HEK293T (cell line): ENCODE measurements at regions not wholly inside any gene's neighbourhood (a gene's known extent, or its start where the extent isn't known, plus 50 kb on each side); places are given as distances from the start of the nearest gene placed in this dataset.

Experiments
- CTCF ChIA-PET: fragments of 350-600 bp; formaldehyde crosslinking; extraction: SDS; loops from one replicate; lab custom pipeline; 2021; ENCODE audit warnings: antibody characterized with exemption, inconsistent platforms; lab: Yijun Ruan, JAX
- POLR2A ChIA-PET: fragments of 350-600 bp; formaldehyde crosslinking; extraction: SDS; loops from one replicate; lab custom pipeline; 2020; ENCODE audit warnings: antibody characterized with exemption, inconsistent platforms; lab: Yijun Ruan, JAX
- DNase-seq: peaks from one replicate; pipeline ENCODE4 v3.0.0; 2012; ENCODE audit warnings: mixed read lengths; ENCODE audit errors: extremely low spot score
- ARNT ChIP-seq: fragments of 450-650 bp; IDR thresholded peaks from 2 replicates; pipeline ENCODE4 v1.6.1; 2017; ENCODE audit warnings: mild to moderate bottlenecking
- BHLHE40 ChIP-seq: fragments of 450-650 bp; IDR thresholded peaks from 2 replicates; pipeline ENCODE4 v1.6.1; 2016; ENCODE audit warnings: mild to moderate bottlenecking, moderate library complexity, borderline replicate concordance
- CTBP1 ChIP-seq: fragments of 450-650 bp; IDR thresholded peaks from 2 replicates; pipeline ENCODE4 v1.6.1; 2016; ENCODE audit warnings: borderline replicate concordance
- ELF4 ChIP-seq: fragments of 450-650 bp; IDR thresholded peaks from 2 replicates; pipeline ENCODE4 v1.6.1; 2017; ENCODE audit warnings: antibody characterized with exemption
- FOXA1 ChIP-seq: fragments of 450-650 bp; IDR thresholded peaks from 2 replicates; pipeline ENCODE4 v1.6.1; 2016; ENCODE audit warnings: mild to moderate bottlenecking
- FOXK2 ChIP-seq: fragments of 450-650 bp; IDR thresholded peaks from 2 replicates; pipeline ENCODE4 v1.6.1; 2016; ENCODE audit warnings: mild to moderate bottlenecking
- FOXM1 ChIP-seq: fragments of 450-650 bp; IDR thresholded peaks from 2 replicates; pipeline ENCODE4 v1.6.1; 2017; ENCODE audit warnings: mild to moderate bottlenecking, borderline replicate concordance
- HDGF ChIP-seq: fragments of 450-650 bp; IDR thresholded peaks from 2 replicates; pipeline ENCODE4 v1.6.1; 2017; ENCODE audit warnings: antibody characterized with exemption, borderline replicate concordance
- L3MBTL2 ChIP-seq: fragments of 450-650 bp; conservative IDR thresholded peaks from 2 replicates; pipeline ENCODE4 v1.6.1; 2016; ENCODE audit warnings: mild to moderate bottlenecking
- LEF1 ChIP-seq: fragments of 450-650 bp; IDR thresholded peaks from 2 replicates; pipeline ENCODE4 v1.6.1; 2017; ENCODE audit warnings: mild to moderate bottlenecking, borderline replicate concordance
- NFRKB ChIP-seq: fragments of 450-650 bp; IDR thresholded peaks from 2 replicates; pipeline ENCODE4 v1.6.1; 2016; ENCODE audit warnings: mild to moderate bottlenecking, moderate library complexity
- SP1 ChIP-seq: fragments of 450-650 bp; IDR thresholded peaks from 2 replicates; pipeline ENCODE4 v1.6.1; 2017
- SUZ12 ChIP-seq: fragments of 450-650 bp; IDR thresholded peaks from 2 replicates; pipeline ENCODE4 v1.6.1; 2016; ENCODE audit warnings: mild to moderate bottlenecking
- TARDBP ChIP-seq: fragments of 450-650 bp; IDR thresholded peaks from 2 replicates; pipeline ENCODE4 v1.6.1; 2016
- ZNF384 ChIP-seq: fragments of 450-650 bp; IDR thresholded peaks from 2 replicates; pipeline ENCODE4 v1.6.1; 2016
- TF ChIP-seq, protein P1 (sequence below): fragments of 450-650 bp; IDR thresholded peaks from 2 replicates; pipeline ENCODE4 v1.6.1; 2016

DNA sequence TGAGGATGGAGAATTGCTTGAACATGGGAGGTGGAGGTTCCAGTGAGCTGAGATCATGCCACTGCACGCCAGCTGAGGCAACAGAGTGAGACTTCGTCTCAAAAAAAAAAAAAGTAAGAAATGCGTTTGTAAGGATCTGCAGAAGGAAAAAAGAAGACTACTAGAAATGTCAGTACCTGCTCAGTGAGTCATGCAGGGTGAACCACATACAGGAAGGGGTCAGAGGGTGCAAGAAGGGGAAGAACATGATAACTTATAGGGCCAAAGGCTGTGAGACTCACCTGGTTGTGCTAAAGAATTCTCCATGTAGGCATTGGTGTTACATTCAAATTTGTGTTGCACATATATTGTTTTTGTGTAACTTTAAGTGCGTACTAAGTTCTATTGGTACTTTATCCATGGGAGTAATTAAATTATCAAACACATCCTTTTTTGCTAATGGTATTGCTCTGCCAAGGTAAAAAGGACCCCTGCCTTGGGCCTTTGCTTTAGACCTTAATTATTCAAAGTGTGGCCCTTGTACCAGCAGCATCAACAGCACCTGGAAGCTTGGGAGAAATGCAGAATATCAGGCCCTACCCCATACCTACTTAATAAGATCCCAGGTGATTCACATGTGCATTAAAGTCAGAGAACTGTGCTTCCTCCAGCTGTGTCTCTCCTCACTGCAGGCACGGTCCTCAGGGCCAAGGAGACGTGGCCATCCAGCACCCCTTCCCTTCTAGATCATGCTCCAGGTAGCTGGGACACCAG lies 96.4 kb upstream of the PPP2R5A start:
- TF ChIP-seq ZNF384 = no peak
- ChIA-PET POLR2A (no interaction called here), CTCF (no interaction called here)
- no peak for DNase-seq

DNA sequence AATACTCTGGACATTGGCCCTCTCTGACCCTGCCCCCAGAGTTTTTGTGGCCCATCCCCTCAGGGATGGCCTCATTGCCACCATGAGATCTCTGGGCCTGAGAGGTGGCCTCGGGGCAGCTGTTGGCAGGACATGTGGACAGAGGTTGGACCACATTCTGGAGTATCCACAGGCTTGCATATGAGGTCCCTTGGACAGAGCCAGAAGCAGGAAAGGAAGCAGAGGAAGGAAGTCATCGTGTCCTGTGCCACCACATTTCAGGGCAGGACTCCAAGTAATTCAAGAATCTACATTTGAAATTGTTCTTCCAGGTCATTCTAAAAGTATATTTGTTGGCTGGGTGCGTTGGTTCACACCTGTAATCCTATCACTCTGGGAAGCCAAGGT lies 95.9 kb upstream of the PPP2R5A start:
- POLR2A ChIA-PET = no interaction called here
- DNase-seq = no peak
- CTCF ChIA-PET = no interaction called here
- TF ChIP-seq ARNT (no peak), NFRKB (no peak), ZNF384 (no peak), FOXM1 (no peak)

DNA sequence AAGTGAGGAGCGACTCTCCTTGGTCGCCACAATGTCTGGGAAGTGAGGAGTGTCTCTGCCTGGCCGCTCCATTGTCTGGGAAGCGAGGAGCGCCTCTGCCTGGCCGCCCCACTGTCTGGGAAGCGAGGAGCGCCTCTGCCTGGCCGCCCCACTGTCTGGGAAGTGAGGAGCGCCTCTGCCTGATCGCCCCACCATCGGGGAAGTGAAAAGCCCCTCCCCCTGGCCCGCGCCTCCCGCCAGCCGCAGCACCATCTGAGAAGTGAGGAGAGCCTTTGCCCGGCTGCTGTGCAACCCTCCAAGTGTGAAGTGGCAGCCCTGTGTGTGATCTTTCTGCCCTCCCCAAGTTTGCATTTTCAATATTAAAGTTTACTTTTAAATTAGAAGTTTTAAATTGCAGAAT lies 95.0 kb upstream of the PPP2R5A start:
- TF ChIP-seq ARNT (no peak), BHLHE40 (no peak), FOXM1 (no peak), SP1 (no peak), HDGF (no peak), TARDBP (no peak), SUZ12 (no peak), ZNF384 (no peak), FOXA1 (no peak), LEF1 (no peak)
- TF ChIP-seq, protein P1, sequence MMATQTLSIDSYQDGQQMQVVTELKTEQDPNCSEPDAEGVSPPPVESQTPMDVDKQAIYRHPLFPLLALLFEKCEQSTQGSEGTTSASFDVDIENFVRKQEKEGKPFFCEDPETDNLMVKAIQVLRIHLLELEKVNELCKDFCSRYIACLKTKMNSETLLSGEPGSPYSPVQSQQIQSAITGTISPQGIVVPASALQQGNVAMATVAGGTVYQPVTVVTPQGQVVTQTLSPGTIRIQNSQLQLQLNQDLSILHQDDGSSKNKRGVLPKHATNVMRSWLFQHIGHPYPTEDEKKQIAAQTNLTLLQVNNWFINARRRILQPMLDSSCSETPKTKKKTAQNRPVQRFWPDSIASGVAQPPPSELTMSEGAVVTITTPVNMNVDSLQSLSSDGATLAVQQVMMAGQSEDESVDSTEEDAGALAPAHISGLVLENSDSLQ = no peak
- ChIA-PET CTCF (interaction anchor here (0.7 kb wide), 1 partner anchor 23 kb away, joined by 3 read pairs; no protein-coding TSS in a partner anchor), POLR2A (no interaction called here)
- DNase-seq = no peak

DNA sequence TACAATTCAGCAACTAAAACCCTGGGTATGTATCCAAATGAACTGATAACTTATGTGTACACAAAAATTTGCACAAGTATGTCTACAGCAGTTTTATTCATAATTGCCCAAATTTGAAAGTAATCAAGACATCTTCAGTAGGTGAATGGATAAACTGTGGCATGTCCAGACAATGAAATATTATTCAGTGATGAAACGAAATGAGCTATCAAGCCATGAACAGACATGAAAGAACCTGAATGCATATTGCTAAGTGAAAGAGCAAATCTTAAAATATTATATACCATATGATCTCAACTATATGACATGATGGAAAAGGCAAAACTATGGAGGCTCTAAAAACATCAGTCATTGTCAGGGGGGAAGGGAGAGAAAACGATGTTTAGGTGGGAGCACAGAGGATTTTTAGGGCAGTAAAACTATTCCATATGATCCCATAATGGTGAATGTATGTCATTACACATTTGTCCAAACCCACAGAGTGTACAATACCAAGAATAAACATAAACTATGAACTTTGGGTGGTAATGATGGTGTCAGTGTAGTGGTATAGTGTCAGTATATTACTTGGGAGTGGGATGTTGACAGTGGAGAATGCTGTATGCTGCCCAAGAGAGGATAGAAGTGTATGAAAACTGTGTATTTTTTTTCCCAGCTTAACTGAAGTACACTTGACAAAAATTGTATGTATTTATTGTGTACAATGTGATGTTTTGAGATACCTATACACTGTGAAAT lies 92.8 kb upstream of the PPP2R5A start:
- CTCF ChIA-PET = no interaction called here
- DNase-seq = no peak
- POLR2A ChIA-PET = no interaction called here
- TF ChIP-seq, protein P1 = no peak
- TF ChIP-seq TARDBP (no peak), SP1 (no peak), FOXA1 (no peak), L3MBTL2 (no peak), ARNT (no peak), BHLHE40 (no peak)

DNA sequence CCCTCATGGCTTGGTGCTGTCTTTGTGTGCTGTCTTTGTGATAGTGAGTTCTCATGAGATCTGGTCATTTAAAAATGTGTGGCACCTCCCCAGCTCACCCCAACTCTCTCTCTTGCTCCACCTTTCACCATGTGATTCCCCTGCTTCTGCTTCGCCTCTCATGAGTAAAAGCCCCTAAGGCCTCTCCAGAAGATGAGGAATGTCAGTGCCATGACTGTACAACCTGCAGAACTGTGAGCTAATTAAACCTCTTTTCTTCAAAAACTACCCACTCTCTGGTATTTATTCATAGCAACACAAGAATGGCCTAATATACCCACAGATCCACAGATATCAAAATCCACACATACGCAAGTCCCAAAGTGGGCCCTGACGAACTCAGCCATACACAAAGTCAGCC lies 88.9 kb upstream of the PPP2R5A start:
- CTCF ChIA-PET = interaction anchor here (0.7 kb wide), 1 partner anchor 1244 kb away, joined by 3 read pairs; no protein-coding TSS in a partner anchor
- TF ChIP-seq CTBP1 (no peak), SP1 (no peak), FOXA1 (no peak), FOXM1 (no peak), ZNF384 (no peak), ARNT (no peak), ELF4 (no peak), LEF1 (no peak), NFRKB (no peak)
- POLR2A ChIA-PET = no interaction called here
- DNase-seq = no peak

DNA sequence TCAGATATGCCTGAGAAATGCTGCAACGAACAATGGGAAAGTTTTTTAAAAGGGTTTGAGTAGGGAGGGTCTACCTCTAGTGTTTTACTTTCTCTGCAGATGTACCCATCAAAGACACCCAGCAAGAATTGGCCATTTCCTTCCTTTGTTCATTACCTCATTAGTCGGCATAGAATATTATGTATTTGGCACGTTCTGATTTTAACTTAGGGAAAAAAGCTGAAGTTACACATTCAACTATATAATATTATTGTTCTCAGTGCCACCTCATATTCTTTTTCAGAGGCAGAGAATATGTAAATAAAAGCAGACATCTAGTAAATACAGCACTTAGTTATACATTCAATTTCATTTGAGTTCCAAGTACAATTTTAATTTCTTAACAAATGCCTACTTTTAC lies 83.7 kb upstream of the PPP2R5A start:
- POLR2A ChIA-PET = no interaction called here
- CTCF ChIA-PET = no interaction called here
- no peak for DNase-seq
- TF ChIP-seq FOXK2 (no peak), HDGF (no peak), TARDBP (no peak), NFRKB (no peak), FOXA1 (no peak)

DNA sequence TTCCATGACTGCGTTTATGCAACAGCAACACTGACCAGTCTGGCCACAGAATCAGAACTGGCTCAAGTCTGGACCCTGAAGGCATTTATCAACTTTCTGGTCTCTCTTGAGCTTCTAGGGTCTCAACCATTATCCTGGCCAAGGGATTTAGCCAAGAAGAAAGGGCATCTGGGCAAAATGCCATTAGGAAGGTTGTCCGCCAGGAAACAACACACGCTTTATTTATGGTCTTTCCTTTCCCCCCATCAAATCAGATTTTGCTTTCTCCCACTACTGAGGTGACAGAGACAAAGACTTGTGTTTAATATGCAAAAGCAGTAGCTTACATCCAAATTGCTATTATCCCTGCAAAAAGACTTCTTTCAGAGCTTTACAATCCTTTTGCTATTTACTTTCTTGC lies 81.6 kb upstream of the PPP2R5A start:
- ChIA-PET POLR2A (no interaction called here), CTCF (interaction anchor here (0.7 kb wide), 1 partner anchor 420 kb away, joined by 3 read pairs; no protein-coding TSS in a partner anchor)
- DNase-seq = no peak
- TF ChIP-seq NFRKB = no peak
- no peak for TF ChIP-seq TARDBP
- TF ChIP-seq HDGF = no peak
- no peak for TF ChIP-seq ZNF384
- TF ChIP-seq SP1 = no peak
- no peak for TF ChIP-seq LEF1
- no peak for TF ChIP-seq BHLHE40
- no peak for TF ChIP-seq FOXK2
- no peak for TF ChIP-seq FOXM1
- TF ChIP-seq L3MBTL2 = no peak
- TF ChIP-seq, protein P1 = no peak
- TF ChIP-seq SUZ12 = no peak
- TF ChIP-seq ELF4 = no peak
